Activated CD4-positive, alpha-beta T cell treated with anti-CD3 and anti-CD28 coated beads for 24 hours (primary cell): ENCODE measurements at regions not wholly inside any gene's neighbourhood (a gene's known extent, or its start where the extent isn't known, plus 50 kb on each side); places are given as distances from the start of the nearest gene placed in this dataset.
A peak's percentile ranks its signal among the peaks of the same experiment; 100 is the strongest.
"Not testable (repeated sequence)": the region's sequence is repeated elsewhere in the genome, so short reads cannot be mapped to it uniquely, and the experiment has no call there.

ENCODE experiments used
- DNase-seq, 2 donors: peaks; one replicate each; pipeline ENCODE4 v3.0.0-alpha.2; 2020; ENCODE audit warnings: low read depth in 2 of 2

- DNase-seq, result no peak
These were observed 100.4 kb downstream of the CD83 start for GRCh38 chr6:14217728-14218518.

- no peak for DNase-seq
These were observed 100.9 kb downstream of the CD83 start for GRCh38 chr6:14218519-14218800.

- DNase-seq, result no peak
These were observed 104.2 kb downstream of the CD83 start for GRCh38 chr6:14221564-14222279.

GRCh38 chr6:14222956-14223355, 105.4 kb downstream of the CD83 start:
- DNase-seq, result no peak

- DNase-seq, result no peak
These were observed 107.0 kb downstream of the CD83 start for GRCh38 chr6:14224359-14225103.

GRCh38 chr6:14226051-14226660, 108.6 kb downstream of the CD83 start:
- DNase-seq, result no peak

GRCh38 chr6:14228571-14228970, 111.0 kb downstream of the CD83 start:
- peak; percentile 13 to 37 for DNase-seq

GRCh38 chr6:14231071-14231483, 113.5 kb downstream of the CD83 start:
- no peak for DNase-seq

- DNase-seq, result no peak
These were observed 114.1 kb downstream of the CD83 start for GRCh38 chr6:14231501-14232280.

- DNase-seq, result no peak
These were observed 115.3 kb downstream of the CD83 start for GRCh38 chr6:14232889-14233288.

GRCh38 chr6:14235653-14236356, 118.2 kb downstream of the CD83 start:
- DNase-seq, result no peak

GRCh38 chr6:14239097-14239496, 121.5 kb downstream of the CD83 start:
- DNase-seq, result no peak

GRCh38 chr6:14240411-14241166, 123.0 kb downstream of the CD83 start:
- DNase-seq, result no peak

GRCh38 chr6:14241255-14242070, 123.9 kb downstream of the CD83 start:
- no peak for DNase-seq

- DNase-seq, result not testable (repeated sequence)
These were observed 125.3 kb downstream of the CD83 start for GRCh38 chr6:14242912-14243311.

GRCh38 chr6:14243597-14243996, 126.0 kb downstream of the CD83 start:
- no peak for DNase-seq

- no peak for DNase-seq
These were observed 129.3 kb downstream of the CD83 start for GRCh38 chr6:14246876-14247275.

- DNase-seq, result no peak
These were observed 133.0 kb downstream of the CD83 start for GRCh38 chr6:14250573-14250972.

- DNase-seq, result no peak
These were observed 134.8 kb downstream of the CD83 start for GRCh38 chr6:14252271-14252850.
